Mesenchymal stem cell (in vitro differentiated cells and primary cell): ENCODE measurements at regions not wholly inside any gene's neighbourhood (a gene's known extent, or its start where the extent isn't known, plus 50 kb on each side); places are given as distances from the start of the nearest gene placed in this dataset.

Experiments
- DNase-seq: peaks from one replicate; pipeline ENCODE4 v3.0.0-alpha.2; 2013
- H2AFZ ChIP-seq: one replicate; pipeline ENCODE4 v1.6.1; 2013; ENCODE audit warnings: low read depth, mild to moderate bottlenecking, control low read depth, inconsistent platforms, low read length, moderate library complexity
- H2AK5ac ChIP-seq: 2 replicates; pipeline ENCODE4 v1.6.1; 2013; ENCODE audit warnings: low read length, moderate library complexity, mild to moderate bottlenecking, inconsistent platforms; ENCODE audit not compliant: severe bottlenecking
- H2BK120ac ChIP-seq: one replicate; pipeline ENCODE4 v1.6.1; 2013; ENCODE audit warnings: low read depth, mild to moderate bottlenecking, inconsistent platforms, low read length, moderate library complexity
- H2BK12ac ChIP-seq, 2 experiments: one replicate each; pipeline ENCODE4 v1.6.1; 2013; ENCODE audit warnings: inconsistent platforms in 2 of 2, low read length in 2 of 2, mild to moderate bottlenecking in 2 of 2, moderate library complexity in 2 of 2, control low read depth in 1 of 2
- H2BK15ac ChIP-seq: one replicate; pipeline ENCODE4 v1.6.1; 2013; ENCODE audit warnings: mild to moderate bottlenecking, low read depth, inconsistent platforms; ENCODE audit not compliant: poor library complexity, severe bottlenecking
- H2BK5ac ChIP-seq: 2 replicates; pipeline ENCODE4 v1.6.1; 2013; ENCODE audit warnings: low read depth, mild to moderate bottlenecking, low read length, control low read depth, inconsistent platforms; ENCODE audit not compliant: poor library complexity, severe bottlenecking
- H3K14ac ChIP-seq, 2 experiments: one replicate each; pipeline ENCODE4 v1.6.1; 2013; ENCODE audit warnings: inconsistent platforms in 2 of 2, low read length in 2 of 2, control low read depth in 1 of 2, mild to moderate bottlenecking in 1 of 2, moderate library complexity in 1 of 2
- H3K18ac ChIP-seq, 2 experiments: one replicate each; pipeline ENCODE4 v1.6.1; 2013; ENCODE audit warnings: inconsistent platforms in 2 of 2, low read length in 2 of 2, control low read depth in 1 of 2, low read depth in 1 of 2, mild to moderate bottlenecking in 1 of 2
- H3K23ac ChIP-seq, 2 experiments: one replicate each; pipeline ENCODE4 v1.6.1; 2013; ENCODE audit warnings: inconsistent platforms in 2 of 2, low read length in 2 of 2, mild to moderate bottlenecking in 2 of 2, moderate library complexity in 2 of 2, control low read depth in 1 of 2
- H3K27ac ChIP-seq: 2 replicates; pipeline ENCODE4 v1.5.1; 2013; ENCODE audit warnings: mild to moderate bottlenecking, moderate library complexity, low read length, control low read depth, inconsistent platforms; ENCODE audit not compliant: poor library complexity, severe bottlenecking
- H3K27me3 ChIP-seq, 2 experiments: 2 replicates each; pipeline versions ENCODE4 v1.6.1 to v1.7.0; 2013; ENCODE audit warnings: low read length in 2 of 2, mild to moderate bottlenecking in 2 of 2, moderate library complexity in 2 of 2, control low read depth in 1 of 2, inconsistent platforms in 1 of 2; ENCODE audit not compliant: control insufficient read depth in 1 of 2, insufficient read depth in 1 of 2
- H3K36me3 ChIP-seq, 2 experiments: 2 replicates each; pipeline versions ENCODE4 v1.6.1 to v1.7.0; 2013; ENCODE audit warnings: low read length in 2 of 2, control low read depth in 1 of 2, inconsistent platforms in 1 of 2, low read depth in 1 of 2, mild to moderate bottlenecking in 1 of 2; ENCODE audit not compliant: insufficient read depth in 2 of 2, control insufficient read depth in 1 of 2
- H3K4ac ChIP-seq, 2 experiments: one replicate each; pipeline ENCODE4 v1.6.1; 2013; ENCODE audit warnings: inconsistent platforms in 2 of 2, low read length in 2 of 2, mild to moderate bottlenecking in 2 of 2, moderate library complexity in 2 of 2, control low read depth in 1 of 2, low read depth in 1 of 2
- H3K4me1 ChIP-seq: 2 replicates; pipeline ENCODE4 v1.6.1; 2013; ENCODE audit warnings: low read depth, low read length, control low read depth; ENCODE audit not compliant: control insufficient read depth, insufficient read depth
- H3K4me2 ChIP-seq: 2 replicates; pipeline ENCODE4 v1.6.1; 2013; ENCODE audit warnings: low read length, mild to moderate bottlenecking, inconsistent platforms; ENCODE audit not compliant: poor library complexity, severe bottlenecking
- H3K4me3 ChIP-seq, 2 experiments: 2 replicates each; pipeline versions ENCODE4 v1.5.1 to v1.7.0; 2013; ENCODE audit warnings: low read length in 2 of 2, mild to moderate bottlenecking in 2 of 2, control low read depth in 1 of 2, low read depth in 1 of 2; ENCODE audit not compliant: insufficient read depth in 1 of 2
- H3K79me1 ChIP-seq: replicated peaks from 2 replicates; pipeline ENCODE4 v1.6.1; 2013; ENCODE audit warnings: mild to moderate bottlenecking, control low read depth, low read length, inconsistent platforms; ENCODE audit not compliant: poor library complexity, severe bottlenecking
- H3K9ac ChIP-seq: 2 replicates; pipeline ENCODE4 v1.7.0; 2013; ENCODE audit warnings: mild to moderate bottlenecking, low read length, moderate library complexity
- H3K9me3 ChIP-seq: 2 replicates; pipeline ENCODE4 v1.7.0; 2013; ENCODE audit warnings: mild to moderate bottlenecking, low read length; ENCODE audit not compliant: control insufficient read depth
- H4K8ac ChIP-seq: one replicate; pipeline ENCODE4 v1.6.1; 2013; ENCODE audit warnings: inconsistent platforms, mild to moderate bottlenecking, low read length, moderate library complexity
- H4K91ac ChIP-seq: one replicate; pipeline ENCODE4 v1.6.1; 2013; ENCODE audit warnings: mild to moderate bottlenecking, low read length, inconsistent platforms
- WGBS: methylation state at CpG from one replicate; pipeline ENCODE4 v1.1.7; 2013; ENCODE audit warnings: mixed read lengths; 5-methylcytosine and 5-hydroxymethylcytosine counted together

DNA sequence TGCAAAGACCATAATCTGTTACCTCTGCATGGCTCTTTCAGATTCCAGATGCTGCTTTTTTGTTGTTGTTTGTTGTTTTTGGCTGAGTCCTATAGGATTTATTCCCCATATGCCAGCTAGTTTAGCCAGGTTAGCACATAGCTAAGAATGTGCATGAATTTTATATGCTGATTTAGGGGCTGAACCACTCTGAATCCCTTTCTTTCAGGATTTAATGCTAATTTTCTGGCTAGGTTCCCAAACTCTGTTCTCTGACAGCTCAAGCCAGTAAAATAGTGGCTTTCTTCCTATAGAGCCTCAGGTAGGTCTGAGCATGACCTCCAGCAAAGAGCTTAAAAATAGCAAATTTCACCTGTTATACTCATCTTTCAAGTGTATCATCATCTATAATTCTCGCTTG is 521.4 kb downstream of the CAAP1 start:
- no peak overlapping the region for H2BK120ac ChIP-seq
- no peak overlapping the region for H2BK12ac ChIP-seq
- no peak overlapping the region for H3K14ac ChIP-seq
- no peak overlapping the region for H2BK5ac ChIP-seq
- H3K18ac ChIP-seq = no peak overlapping the region
- H2AK5ac ChIP-seq = no peak overlapping the region
- H3K79me1 ChIP-seq = no peaks in the 10 kb centered on the region
- WGBS = no CpG with 5 or more reads among the region's 1 CpG
- H3K27ac ChIP-seq = no peak overlapping the region
- DNase-seq = no peak
- H3K27me3 ChIP-seq = no peaks in the 10 kb centered on the region
- no peak overlapping the region for H2AFZ ChIP-seq
- no peak overlapping the region for H4K91ac ChIP-seq
- no peaks in the 10 kb centered on the region for H3K36me3 ChIP-seq
- H3K9ac ChIP-seq = no peak overlapping the region
- H3K4me3 ChIP-seq = no peak overlapping the region
- no peak overlapping the region for H3K4ac ChIP-seq
- H3K4me1 ChIP-seq = no peaks in the 10 kb centered on the region
- H3K4me2 ChIP-seq = no peak overlapping the region
- no peak overlapping the region for H4K8ac ChIP-seq
- no peaks in the 10 kb centered on the region for H3K9me3 ChIP-seq
- H3K23ac ChIP-seq = no peak overlapping the region
- no peak overlapping the region for H2BK15ac ChIP-seq

DNA sequence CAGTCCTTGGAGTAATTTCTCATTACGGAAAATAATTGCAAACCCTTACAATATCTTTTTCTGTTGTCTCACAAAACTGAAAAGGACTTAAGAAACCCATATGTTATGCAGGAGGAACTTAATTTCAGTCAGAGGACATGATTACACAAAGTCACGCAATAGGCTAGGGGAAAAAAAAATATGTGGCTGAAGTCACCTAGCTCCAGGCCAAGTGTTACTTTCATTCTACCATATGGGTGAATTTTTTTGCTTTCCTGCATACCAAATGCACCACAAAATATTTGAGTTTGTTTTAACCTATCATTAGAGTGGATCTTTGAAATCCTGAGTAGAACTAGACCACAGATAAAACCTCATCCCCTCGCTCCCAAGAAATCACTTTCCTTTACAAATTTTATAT is 523.5 kb downstream of the CAAP1 start:
- H3K79me1 ChIP-seq = no peaks in the 10 kb centered on the region
- H3K23ac ChIP-seq = no peak overlapping the region
- no peak overlapping the region for H3K14ac ChIP-seq
- no peaks in the 10 kb centered on the region for H3K27me3 ChIP-seq
- no peak overlapping the region for H2BK120ac ChIP-seq
- H2AK5ac ChIP-seq = no peak overlapping the region
- no peak overlapping the region for H2BK15ac ChIP-seq
- H2AFZ ChIP-seq = no peak overlapping the region
- no peak overlapping the region for H2BK5ac ChIP-seq
- H3K27ac ChIP-seq = no peak overlapping the region
- H3K18ac ChIP-seq = no peak overlapping the region
- no peak overlapping the region for H4K91ac ChIP-seq
- H3K36me3 ChIP-seq = no peaks in the 10 kb centered on the region
- H3K9ac ChIP-seq = no peak overlapping the region
- no CpG with 5 or more reads among the region's 3 CpGs for WGBS
- no peak overlapping the region for H3K4me3 ChIP-seq
- no peaks in the 10 kb centered on the region for H3K4me1 ChIP-seq
- H3K9me3 ChIP-seq = no peaks in the 10 kb centered on the region
- DNase-seq = no peak
- H2BK12ac ChIP-seq = no peak overlapping the region
- H3K4me2 ChIP-seq = no peak overlapping the region
- H3K4ac ChIP-seq = no peak overlapping the region
- H4K8ac ChIP-seq = no peak overlapping the region

DNA sequence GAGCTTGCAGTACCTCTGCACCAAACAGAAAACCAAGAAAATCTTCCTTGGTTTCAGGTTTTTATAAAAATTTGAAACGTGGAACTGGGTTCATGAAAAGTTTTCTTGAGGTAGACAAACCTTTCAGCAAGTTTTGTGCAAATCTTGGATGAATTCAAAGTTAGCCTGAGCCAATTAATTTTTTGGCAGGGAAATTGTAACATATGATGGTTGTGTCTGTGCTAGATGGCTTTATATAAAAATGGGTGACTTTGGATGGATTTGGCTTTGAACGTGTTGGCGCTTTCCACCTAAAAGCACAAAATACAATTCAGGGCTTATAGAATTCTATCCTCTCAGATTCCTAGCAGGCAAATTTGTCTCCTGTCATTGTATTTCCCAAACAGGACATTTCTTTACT is 524.4 kb downstream of the CAAP1 start:
- Histone ChIP-seq H3K4me2 (no peak overlapping the region), H3K27ac (no peak overlapping the region), H3K14ac (no peak overlapping the region), H3K4me3 (no peak overlapping the region), H2AK5ac (no peak overlapping the region), H2BK15ac (no peak overlapping the region), H2BK5ac (no peak overlapping the region), H3K9me3 (no peaks in the 10 kb centered on the region), H3K4ac (no peak overlapping the region), H3K27me3 (no peaks in the 10 kb centered on the region), H3K4me1 (no peaks in the 10 kb centered on the region), H4K91ac (no peak overlapping the region), H2BK12ac (no peak overlapping the region), H4K8ac (no peak overlapping the region), H2BK120ac (no peak overlapping the region), H2AFZ (no peak overlapping the region), H3K23ac (no peak overlapping the region), H3K18ac (no peak overlapping the region), H3K79me1 (no peaks in the 10 kb centered on the region), H3K36me3 (no peaks in the 10 kb centered on the region), H3K9ac (no peak overlapping the region)
- no peak for DNase-seq
- 32% methylated on average over 1 of the region's 3 CpGs for WGBS

DNA sequence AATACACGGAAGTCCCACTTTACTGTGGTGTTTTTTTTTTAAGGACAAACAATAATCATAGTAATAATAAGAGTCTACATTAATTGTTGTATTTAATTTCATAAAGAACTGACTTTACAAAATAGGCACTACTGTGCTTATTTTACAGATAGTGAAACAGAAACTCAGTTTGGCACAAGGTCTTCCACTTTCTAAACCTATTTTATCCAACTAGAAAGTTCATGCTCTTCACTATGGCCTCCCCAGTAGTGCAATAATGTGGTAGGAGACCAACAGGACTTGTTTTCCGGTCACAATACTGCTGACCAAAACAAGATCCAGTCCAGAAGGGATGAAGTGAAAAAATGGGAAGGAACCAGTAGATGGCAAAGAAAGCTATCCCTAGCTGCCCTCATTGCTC is 531.6 kb downstream of the CAAP1 start:
- Histone ChIP-seq H3K79me1 (no peaks in the 10 kb centered on the region), H3K36me3 (no peaks in the 10 kb centered on the region), H2BK12ac (no peak overlapping the region), H3K4me2 (no peak overlapping the region), H2AK5ac (no peak overlapping the region), H3K18ac (no peak overlapping the region), H3K27me3 (no peaks in the 10 kb centered on the region), H3K23ac (no peak overlapping the region), H2BK5ac (no peak overlapping the region), H4K8ac (no peak overlapping the region), H3K9me3 (no peaks in the 10 kb centered on the region), H3K4me1 (no peaks in the 10 kb centered on the region), H4K91ac (no peak overlapping the region), H3K27ac (no peak overlapping the region), H3K4me3 (no peak overlapping the region), H2BK15ac (no peak overlapping the region), H3K4ac (no peak overlapping the region), H3K14ac (no peak overlapping the region), H3K9ac (no peak overlapping the region), H2BK120ac (no peak overlapping the region), H2AFZ (no peak overlapping the region)
- no peak for DNase-seq
- WGBS = 90% methylated on average over 1 of the region's 2 CpGs
